ENCODE measurements at regions not wholly inside any gene's neighbourhood (a gene's known extent, or its start where the extent isn't known, plus 50 kb on each side); places are given as distances from the start of the nearest gene placed in this dataset.

DNA sequence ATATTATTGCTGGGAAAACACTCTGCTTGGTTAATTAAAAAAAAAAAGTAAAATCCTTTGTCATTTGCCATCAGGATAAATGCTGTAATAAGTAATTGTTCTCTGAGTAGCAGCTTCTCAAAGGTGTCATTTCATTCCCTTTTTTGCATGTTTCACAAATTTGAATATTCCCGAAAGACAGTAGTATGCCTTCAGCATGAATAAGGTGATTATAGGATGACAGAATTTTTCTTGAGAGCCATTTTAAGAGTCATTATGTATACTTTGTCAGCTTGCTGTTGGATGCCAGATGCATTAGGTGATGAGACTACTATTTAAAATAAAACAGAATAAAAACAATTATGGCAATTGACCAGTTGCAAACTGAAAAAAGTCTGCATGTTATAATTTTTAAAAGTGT, 200.7 kb downstream of the HDGFL1 start:
- TF ChIP-seq, protein P1, sequence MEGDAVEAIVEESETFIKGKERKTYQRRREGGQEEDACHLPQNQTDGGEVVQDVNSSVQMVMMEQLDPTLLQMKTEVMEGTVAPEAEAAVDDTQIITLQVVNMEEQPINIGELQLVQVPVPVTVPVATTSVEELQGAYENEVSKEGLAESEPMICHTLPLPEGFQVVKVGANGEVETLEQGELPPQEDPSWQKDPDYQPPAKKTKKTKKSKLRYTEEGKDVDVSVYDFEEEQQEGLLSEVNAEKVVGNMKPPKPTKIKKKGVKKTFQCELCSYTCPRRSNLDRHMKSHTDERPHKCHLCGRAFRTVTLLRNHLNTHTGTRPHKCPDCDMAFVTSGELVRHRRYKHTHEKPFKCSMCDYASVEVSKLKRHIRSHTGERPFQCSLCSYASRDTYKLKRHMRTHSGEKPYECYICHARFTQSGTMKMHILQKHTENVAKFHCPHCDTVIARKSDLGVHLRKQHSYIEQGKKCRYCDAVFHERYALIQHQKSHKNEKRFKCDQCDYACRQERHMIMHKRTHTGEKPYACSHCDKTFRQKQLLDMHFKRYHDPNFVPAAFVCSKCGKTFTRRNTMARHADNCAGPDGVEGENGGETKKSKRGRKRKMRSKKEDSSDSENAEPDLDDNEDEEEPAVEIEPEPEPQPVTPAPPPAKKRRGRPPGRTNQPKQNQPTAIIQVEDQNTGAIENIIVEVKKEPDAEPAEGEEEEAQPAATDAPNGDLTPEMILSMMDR (IDR thresholded peaks at IDR 0.05 in 2 of 3, conservative IDR thresholded peaks at IDR 0.05 in 1 of 3; ENCODE audit: borderline replicate concordance in 1 of 3, insufficient read depth in 1 of 3, low read depth in 2 of 3, low read length in 2 of 3), result no peak
- TF ChIP-seq, protein P2, sequence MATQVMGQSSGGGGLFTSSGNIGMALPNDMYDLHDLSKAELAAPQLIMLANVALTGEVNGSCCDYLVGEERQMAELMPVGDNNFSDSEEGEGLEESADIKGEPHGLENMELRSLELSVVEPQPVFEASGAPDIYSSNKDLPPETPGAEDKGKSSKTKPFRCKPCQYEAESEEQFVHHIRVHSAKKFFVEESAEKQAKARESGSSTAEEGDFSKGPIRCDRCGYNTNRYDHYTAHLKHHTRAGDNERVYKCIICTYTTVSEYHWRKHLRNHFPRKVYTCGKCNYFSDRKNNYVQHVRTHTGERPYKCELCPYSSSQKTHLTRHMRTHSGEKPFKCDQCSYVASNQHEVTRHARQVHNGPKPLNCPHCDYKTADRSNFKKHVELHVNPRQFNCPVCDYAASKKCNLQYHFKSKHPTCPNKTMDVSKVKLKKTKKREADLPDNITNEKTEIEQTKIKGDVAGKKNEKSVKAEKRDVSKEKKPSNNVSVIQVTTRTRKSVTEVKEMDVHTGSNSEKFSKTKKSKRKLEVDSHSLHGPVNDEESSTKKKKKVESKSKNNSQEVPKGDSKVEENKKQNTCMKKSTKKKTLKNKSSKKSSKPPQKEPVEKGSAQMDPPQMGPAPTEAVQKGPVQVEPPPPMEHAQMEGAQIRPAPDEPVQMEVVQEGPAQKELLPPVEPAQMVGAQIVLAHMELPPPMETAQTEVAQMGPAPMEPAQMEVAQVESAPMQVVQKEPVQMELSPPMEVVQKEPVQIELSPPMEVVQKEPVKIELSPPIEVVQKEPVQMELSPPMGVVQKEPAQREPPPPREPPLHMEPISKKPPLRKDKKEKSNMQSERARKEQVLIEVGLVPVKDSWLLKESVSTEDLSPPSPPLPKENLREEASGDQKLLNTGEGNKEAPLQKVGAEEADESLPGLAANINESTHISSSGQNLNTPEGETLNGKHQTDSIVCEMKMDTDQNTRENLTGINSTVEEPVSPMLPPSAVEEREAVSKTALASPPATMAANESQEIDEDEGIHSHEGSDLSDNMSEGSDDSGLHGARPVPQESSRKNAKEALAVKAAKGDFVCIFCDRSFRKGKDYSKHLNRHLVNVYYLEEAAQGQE (IDR thresholded peaks at IDR 0.05; ENCODE audit: low read depth), result no peak
- no peak for TF ChIP-seq POLR2A (IDR thresholded peaks at IDR 0.05; ENCODE audit: borderline replicate concordance, extremely low read depth, insufficient read depth, insufficient read length)
- TF ChIP-seq RAD21 (IDR thresholded peaks at IDR 0.05; ENCODE audit: low read depth), result no peak
- TF ChIP-seq YY1 (IDR thresholded peaks at IDR 0.05; ENCODE audit: extremely low read depth, insufficient replicate concordance, low read depth, low read length), result no peak
- TF ChIP-seq, protein P3, sequence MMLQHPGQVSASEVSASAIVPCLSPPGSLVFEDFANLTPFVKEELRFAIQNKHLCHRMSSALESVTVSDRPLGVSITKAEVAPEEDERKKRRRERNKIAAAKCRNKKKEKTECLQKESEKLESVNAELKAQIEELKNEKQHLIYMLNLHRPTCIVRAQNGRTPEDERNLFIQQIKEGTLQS (IDR thresholded peaks at IDR 0.05), result no peak
- TF ChIP-seq, protein P4, sequence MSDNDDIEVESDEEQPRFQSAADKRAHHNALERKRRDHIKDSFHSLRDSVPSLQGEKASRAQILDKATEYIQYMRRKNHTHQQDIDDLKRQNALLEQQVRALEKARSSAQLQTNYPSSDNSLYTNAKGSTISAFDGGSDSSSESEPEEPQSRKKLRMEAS (IDR thresholded peaks at IDR 0.05), result no peak
- TF ChIP-seq, protein P5, sequence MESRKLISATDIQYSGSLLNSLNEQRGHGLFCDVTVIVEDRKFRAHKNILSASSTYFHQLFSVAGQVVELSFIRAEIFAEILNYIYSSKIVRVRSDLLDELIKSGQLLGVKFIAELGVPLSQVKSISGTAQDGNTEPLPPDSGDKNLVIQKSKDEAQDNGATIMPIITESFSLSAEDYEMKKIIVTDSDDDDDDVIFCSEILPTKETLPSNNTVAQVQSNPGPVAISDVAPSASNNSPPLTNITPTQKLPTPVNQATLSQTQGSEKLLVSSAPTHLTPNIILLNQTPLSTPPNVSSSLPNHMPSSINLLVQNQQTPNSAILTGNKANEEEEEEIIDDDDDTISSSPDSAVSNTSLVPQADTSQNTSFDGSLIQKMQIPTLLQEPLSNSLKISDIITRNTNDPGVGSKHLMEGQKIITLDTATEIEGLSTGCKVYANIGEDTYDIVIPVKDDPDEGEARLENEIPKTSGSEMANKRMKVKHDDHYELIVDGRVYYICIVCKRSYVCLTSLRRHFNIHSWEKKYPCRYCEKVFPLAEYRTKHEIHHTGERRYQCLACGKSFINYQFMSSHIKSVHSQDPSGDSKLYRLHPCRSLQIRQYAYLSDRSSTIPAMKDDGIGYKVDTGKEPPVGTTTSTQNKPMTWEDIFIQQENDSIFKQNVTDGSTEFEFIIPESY (IDR thresholded peaks at IDR 0.05; ENCODE audit: extremely low read depth, insufficient replicate concordance, low read length), result no peak
- no peak for TF ChIP-seq ELF1 (IDR thresholded peaks at IDR 0.05; ENCODE audit: borderline replicate concordance, low read depth)
- no peak for TF ChIP-seq CEBPB (IDR thresholded peaks at IDR 0.05; ENCODE audit: low read depth)
- TF ChIP-seq POLR2AphosphoS5 (IDR thresholded peaks at IDR 0.05; ENCODE audit: low read depth, low read length), result no peak
- no peak for TF ChIP-seq SIN3A (IDR thresholded peaks at IDR 0.05; ENCODE audit: low read depth)
- no peak for TF ChIP-seq SP1 (IDR thresholded peaks at IDR 0.05; ENCODE audit: low read depth)
- no peak for TF ChIP-seq EZH2 (IDR thresholded peaks at IDR 0.05)
